SK-N-SH (cell line): ENCODE measurements at regions not wholly inside any gene's neighbourhood (a gene's known extent, or its start where the extent isn't known, plus 50 kb on each side); places are given as distances from the start of the nearest gene placed in this dataset.

Experiments used
- CTCF ChIA-PET: fragments of 300-600, 350-600 bp; formaldehyde crosslinking; extraction: SDS; loops from one replicate; lab custom pipeline; 2021; lab: Yijun Ruan, JAX
- POLR2A ChIA-PET: fragments of 350-600 bp; sonication (Branson Sonifier 250); formaldehyde crosslinking; extraction: SDS; loops from one replicate; lab custom pipeline; 2020; ENCODE audit warnings: antibody characterized with exemption, inconsistent platforms; lab: Yijun Ruan, JAX
- DNase-seq: peaks from one replicate; pipeline ENCODE4 v3.0.0; 2012
- H2AFZ ChIP-seq: fragments of 200-600 bp; sonication (generic); 2 replicates; pipeline ENCODE4 v1.8.1; 2016; ENCODE audit warnings: antibody characterized with exemption, mild to moderate bottlenecking, low read depth
- H3F3A ChIP-seq: fragments of 200-600 bp; sonication (generic); replicated peaks from 2 replicates; pipeline ENCODE3; 2016; ENCODE audit warnings: antibody characterized with exemption, mild to moderate bottlenecking; ENCODE audit not compliant: insufficient read depth
- H3K27ac ChIP-seq, 2 experiments: fragments of 200-500 bp in 1 of 2; fragments of 200-600 bp in 1 of 2; sonication (Bioruptor generic) in 1 of 2; sonication (generic), shearing (Covaris generic) in 1 of 2; 2 replicates each; pipeline versions ENCODE4 v1.5.1 to v1.6.1; 2014 to 2016; ENCODE audit warnings: low read depth in 2 of 2, inconsistent platforms in 1 of 2, low read length in 1 of 2, mild to moderate bottlenecking in 1 of 2, mixed read lengths in 1 of 2
- H3K27me3 ChIP-seq: fragments of 200-600 bp; sonication (generic), shearing (Covaris generic); 2 replicates; pipeline ENCODE4 v1.6.1; 2016; ENCODE audit warnings: mixed run types; ENCODE audit not compliant: insufficient read depth
- H3K36me3 ChIP-seq, 2 experiments: fragments of 200-500 bp in 1 of 2; fragments of 200-600 bp in 1 of 2; sonication (Bioruptor generic) in 1 of 2; sonication (generic) in 1 of 2; replicated peaks in 1 of 2; 2 replicates each; pipeline versions ENCODE3 to v1.5.1; 2014 to 2016; ENCODE audit warnings: low read length in 1 of 2, mild to moderate bottlenecking in 1 of 2; ENCODE audit not compliant: insufficient read depth in 2 of 2, control insufficient read depth in 1 of 2
- H3K4me1 ChIP-seq, 2 experiments: fragments of 200-500 bp in 1 of 2; fragments of 200-600 bp in 1 of 2; sonication (Bioruptor generic) in 1 of 2; sonication (generic), shearing (Covaris generic) in 1 of 2; 2 replicates each; pipeline versions ENCODE4 v1.5.1 to v1.6.1; 2014 to 2016; ENCODE audit warnings: low read depth in 1 of 2, low read length in 1 of 2, mixed run types in 1 of 2; ENCODE audit not compliant: insufficient read depth in 2 of 2, control insufficient read depth in 1 of 2
- H3K4me2 ChIP-seq: fragments of 200-600 bp; sonication (generic), shearing (Covaris generic); 2 replicates; pipeline ENCODE4 v1.6.1; 2017; ENCODE audit warnings: mixed run types
- H3K4me3 ChIP-seq, 2 experiments: fragments of 200-500 bp in 1 of 2; fragments of 200-600 bp in 1 of 2; sonication (Bioruptor generic) in 1 of 2; sonication (generic), shearing (Covaris generic) in 1 of 2; 2 replicates each; pipeline versions ENCODE4 v1.5.1 to v1.8.1; 2014 to 2016; ENCODE audit warnings: low read depth in 2 of 2, inconsistent platforms in 1 of 2, low read length in 1 of 2, mild to moderate bottlenecking in 1 of 2, mixed read lengths in 1 of 2, moderate library complexity in 1 of 2
- H3K79me2 ChIP-seq: fragments of 200-600 bp; sonication (generic); 2 replicates; pipeline ENCODE4 v1.8.1; 2017; ENCODE audit warnings: mild to moderate bottlenecking; ENCODE audit not compliant: insufficient read depth
- H3K9ac ChIP-seq: fragments of 200-600 bp; sonication (generic); 2 replicates; pipeline ENCODE4 v1.6.1; 2017; ENCODE audit warnings: mixed run types
- H3K9me2 ChIP-seq: fragments of 200-600 bp; sonication (generic); 2 replicates; pipeline ENCODE4 v1.6.1; 2017; ENCODE audit warnings: mixed run types
- H3K9me3 ChIP-seq: fragments of 200-600 bp; sonication (generic); 2 replicates; pipeline ENCODE4 v1.6.1; 2017; ENCODE audit warnings: mixed run types, mild to moderate bottlenecking, moderate library complexity
- H4K20me1 ChIP-seq: fragments of 200-600 bp; sonication (generic); 2 replicates; pipeline ENCODE4 v1.6.1; 2017; ENCODE audit warnings: mild to moderate bottlenecking, mixed run types; ENCODE audit not compliant: insufficient read depth
- CHD2 ChIP-seq: fragments of 150-350 bp; IDR thresholded peaks from 2 replicates; pipeline ENCODE4 v1.6.1; 2018; ENCODE audit warnings: low read length; ENCODE audit not compliant: partially characterized antibody
- ELF1 ChIP-seq: IDR thresholded peaks from 2 replicates; pipeline ENCODE4 v1.4.0; 2012
- EP300 ChIP-seq, 2 experiments: IDR thresholded peaks; 2 replicates each; pipeline versions ENCODE4 v1.4.0 to v1.6.1; 2012; ENCODE audit warnings: borderline replicate concordance in 1 of 2, low read depth in 1 of 2, low read length in 1 of 2
- EZH2phosphoT487 ChIP-seq: fragments of 200-600 bp; sonication (generic); IDR thresholded peaks from 2 replicates; pipeline ENCODE4 v1.6.1; 2017; ENCODE audit warnings: low read depth, mixed run types, mild to moderate bottlenecking, antibody characterized with exemption, moderate library complexity, borderline replicate concordance
- FOSL2 ChIP-seq: IDR thresholded peaks from 2 replicates; pipeline ENCODE4 v1.4.0; 2012; ENCODE audit warnings: low read depth, mild to moderate bottlenecking, moderate library complexity, borderline replicate concordance
- GATA2 ChIP-seq: sonication (generic); formaldehyde crosslinking; IDR thresholded peaks from 2 replicates; pipeline ENCODE4 v1.5.0; 2020; ENCODE audit warnings: mild to moderate bottlenecking, missing genetic modification reagents
- JUND ChIP-seq: IDR thresholded peaks from 2 replicates; pipeline ENCODE4 v1.4.0; 2012
- MXI1 ChIP-seq: IDR thresholded peaks from 2 replicates; pipeline ENCODE4 v1.6.1; 2012; ENCODE audit warnings: mild to moderate bottlenecking, low read depth, low read length, improper control_type of control experiment
- NRF1 ChIP-seq: IDR thresholded peaks from 2 replicates; pipeline ENCODE4 v1.6.1; 2012; ENCODE audit warnings: low read depth, mild to moderate bottlenecking, low read length
- POLR2AphosphoS5 ChIP-seq: IDR thresholded peaks from 2 replicates; pipeline ENCODE4 v1.6.1; 2012; ENCODE audit warnings: low read depth, low read length
- RCOR1 ChIP-seq: fragments of 150-350 bp; IDR thresholded peaks from 2 replicates; pipeline ENCODE4 v1.6.1; 2017; ENCODE audit warnings: antibody characterized with exemption, low read length
- REST ChIP-seq: IDR thresholded peaks from 2 replicates; pipeline ENCODE4 v1.6.1; 2012; ENCODE audit warnings: mild to moderate bottlenecking, low read depth, low read length, moderate library complexity
- RXRA ChIP-seq: IDR thresholded peaks from 2 replicates; pipeline ENCODE4 v1.4.0; 2012; ENCODE audit warnings: low read depth, mild to moderate bottlenecking, borderline replicate concordance
- SMC3 ChIP-seq: IDR thresholded peaks from 2 replicates; pipeline ENCODE4 v1.6.1; 2012; ENCODE audit warnings: low read depth, low read length, improper control_type of control experiment
- TEAD4 ChIP-seq: IDR thresholded peaks from 2 replicates; pipeline ENCODE4 v1.4.0; 2012; ENCODE audit warnings: mild to moderate bottlenecking, borderline replicate concordance; ENCODE audit not compliant: insufficient read depth
- ZBTB33 ChIP-seq: IDR thresholded peaks from 2 replicates; pipeline ENCODE4 v1.4.0; 2012; ENCODE audit warnings: low read depth, borderline replicate concordance
- WGBS: methylation state at CpG from one replicate; pipeline ENCODE4 v1.1.6; 2017; ENCODE audit warnings: low lambda C conversion rate; 5-methylcytosine and 5-hydroxymethylcytosine counted together

- no peaks in the 10 kb centered on the region for H4K20me1 ChIP-seq
- no peak overlapping the region for H2AFZ ChIP-seq
- no peaks in the 10 kb centered on the region for H3K9me2 ChIP-seq
- POLR2A ChIA-PET: no interaction called here
- DNase-seq: no peak
- no peak overlapping the region for H3K4me3 ChIP-seq
- H3K79me2 ChIP-seq: no peaks in the 10 kb centered on the region
- no peak overlapping the region for H3K4me2 ChIP-seq
- H3K9ac ChIP-seq: no peak overlapping the region
- no peaks in the 10 kb centered on the region for H3F3A ChIP-seq
- H3K4me1 ChIP-seq: no peaks in the 10 kb centered on the region
- CTCF ChIA-PET: interaction anchor here (1.2 to 2.4 kb wide), 2 partner anchors 12 kb away, joined by 3 to 14 read pairs; no protein-coding TSS in a partner anchor
- TF ChIP-seq CHD2 (no peak), JUND (no peak), GATA2 (CRISPR knock-in tag) (no peak), EP300 (IDR thresholded peaks at IDR 0.05; ENCODE audit: borderline replicate concordance in 1 of 2, low read depth in 1 of 2, low read length in 1 of 2) (no peak), RCOR1 (no peak), SMC3 (no peak), NRF1 (no peak), POLR2AphosphoS5 (no peak)
- peaks cover 11% of the 10 kb centered on the region; the same call in 1 of the 2 replicates for H3K27me3 ChIP-seq
- H3K36me3 ChIP-seq: no peaks in the 10 kb centered on the region
- no peak overlapping the region for H3K27ac ChIP-seq
- H3K9me3 ChIP-seq: 0 out of 2 replicates have a peak, but pooled peaks cover 6% of the 10 kb centered on the region
- 0% methylated on average over 4 of the region's 4 CpGs for WGBS
Observed at GRCh38 chr18:78891185-78891762, 88.3 kb upstream of the SALL3 start.

GRCh38 chr18:78892177-78892576, 87.4 kb upstream of the SALL3 start:
- Histone ChIP-seq H3F3A (no peaks in the 10 kb centered on the region), H3K27me3 (peaks cover 16% of the 10 kb centered on the region; the same call in 1 of the 2 replicates), H3K9me3 (0 out of 2 replicates have a peak, but pooled peaks cover 6% of the 10 kb centered on the region), H3K4me1 (no peaks in the 10 kb centered on the region), H2AFZ (no peak overlapping the region), H3K4me2 (no peak overlapping the region), H3K4me3 (no peak overlapping the region), H3K9ac (no peak overlapping the region), H3K9me2 (no peaks in the 10 kb centered on the region), H3K27ac (no peak overlapping the region), H3K36me3 (no peaks in the 10 kb centered on the region), H3K79me2 (no peaks in the 10 kb centered on the region), H4K20me1 (no peaks in the 10 kb centered on the region)
- TF ChIP-seq SMC3 (no peak), RXRA (no peak), REST (no peak), EP300 (IDR thresholded peaks at IDR 0.05; ENCODE audit: borderline replicate concordance in 1 of 2, low read depth in 1 of 2, low read length in 1 of 2) (no peak), TEAD4 (no peak), ZBTB33 (no peak), ELF1 (no peak), RCOR1 (no peak), EZH2phosphoT487 (no peak), FOSL2 (no peak), MXI1 (no peak)
- ChIA-PET POLR2A (no interaction called here), CTCF (interaction anchor here (1.1 to 1.2 kb wide), 2 partner anchors 13 kb away, joined by 3 read pairs; no protein-coding TSS in a partner anchor)
- no peak for DNase-seq
- WGBS: 12% methylated on average over 11 of the region's 13 CpGs
